IMR-90 (cell line): ENCODE measurements at regions not wholly inside any gene's neighbourhood (a gene's known extent, or its start where the extent isn't known, plus 50 kb on each side); places are given as distances from the start of the nearest gene placed in this dataset.

Experiments
- ATAC-seq: fragments of 200-7000 bp; cut with Tn5 transposase; 2 replicates; pipeline ENCODE4 v1.9.1; 2020; ENCODE audit warnings: low read depth, mild to moderate bottlenecking, moderate library complexity
- BruUV-seq: library from RNA; stranded (reverse); fragments of 400-500 nt; replicated peaks from 2 replicates; lab custom pipeline; 2021; lab: Mats Ljungman, UMichigan
- CTCF ChIA-PET: fragments of 300-600 bp; formaldehyde crosslinking; extraction: SDS; loops from one replicate; lab custom pipeline; 2021; ENCODE audit warnings: antibody characterized with exemption; lab: Yijun Ruan, JAX
- POLR2A ChIA-PET: fragments of 300-600 bp; sonication (Branson Sonifier 250); formaldehyde crosslinking; loops from one replicate; lab custom pipeline; 2022; ENCODE audit warnings: antibody characterized with exemption; ENCODE audit not compliant: unreplicated experiment; lab: Charles Lee
- DNase-seq: peaks from one replicate; pipeline ENCODE4 v3.0.0; 2013
- H2AFZ ChIP-seq: replicated peaks from 2 replicates; pipeline ENCODE3; 2013; ENCODE audit warnings: low read length, mild to moderate bottlenecking; ENCODE audit not compliant: poor library complexity
- H2AK5ac ChIP-seq: 2 replicates; pipeline ENCODE4 v1.6.1; 2013; ENCODE audit warnings: low read depth, low read length, inconsistent platforms
- H2AK9ac ChIP-seq: replicated peaks from 2 replicates; pipeline ENCODE3; 2013; ENCODE audit warnings: mild to moderate bottlenecking, low read depth, low read length, moderate library complexity; ENCODE audit not compliant: poor library complexity
- H2BK120ac ChIP-seq: 2 replicates; pipeline ENCODE4 v1.6.1; 2013; ENCODE audit warnings: low read depth, low read length, inconsistent platforms
- H2BK15ac ChIP-seq: 3 replicates; pipeline ENCODE4 v1.6.1; 2013; ENCODE audit warnings: low read depth, low read length, inconsistent platforms
- H2BK20ac ChIP-seq: 2 replicates; pipeline ENCODE4 v1.6.1; 2013; ENCODE audit warnings: low read depth, mild to moderate bottlenecking, inconsistent platforms, low read length, moderate library complexity
- H2BK5ac ChIP-seq: 2 replicates; pipeline ENCODE4 v1.6.1; 2013; ENCODE audit warnings: mild to moderate bottlenecking, low read depth, low read length, inconsistent platforms; ENCODE audit not compliant: poor library complexity, severe bottlenecking
- H3K14ac ChIP-seq: replicated peaks from 2 replicates; pipeline ENCODE4 v1.6.1; 2013; ENCODE audit warnings: low read depth, low read length, inconsistent platforms
- H3K18ac ChIP-seq: 2 replicates; pipeline ENCODE4 v1.6.1; 2013; ENCODE audit warnings: low read depth, low read length, control low read depth
- H3K23ac ChIP-seq: 2 replicates; pipeline ENCODE4 v1.6.1; 2013; ENCODE audit warnings: low read depth, low read length, inconsistent platforms
- H3K27ac ChIP-seq: 2 replicates; pipeline ENCODE4 v1.5.1; 2013; ENCODE audit warnings: mild to moderate bottlenecking, control low read depth, low read length; ENCODE audit not compliant: insufficient read depth
- H3K27me3 ChIP-seq: 2 replicates; pipeline ENCODE4 v1.6.1; 2013; ENCODE audit warnings: low read length; ENCODE audit not compliant: control insufficient read depth, insufficient read depth
- H3K36me3 ChIP-seq: 2 replicates; pipeline ENCODE4 v1.6.1; 2013; ENCODE audit warnings: low read length, mixed read lengths; ENCODE audit not compliant: control insufficient read depth, insufficient read depth
- H3K4ac ChIP-seq: 2 replicates; pipeline ENCODE4 v1.6.1; 2013; ENCODE audit warnings: low read depth, low read length, inconsistent platforms
- H3K4me1 ChIP-seq: 2 replicates; pipeline ENCODE4 v1.6.1; 2013; ENCODE audit warnings: low read length, mixed read lengths; ENCODE audit not compliant: control insufficient read depth, insufficient read depth
- H3K4me2 ChIP-seq: 2 replicates; pipeline ENCODE4 v1.6.1; 2013; ENCODE audit warnings: low read depth, mild to moderate bottlenecking, control low read depth, low read length, moderate library complexity
- H3K4me3 ChIP-seq: 2 replicates; pipeline ENCODE4 v1.5.1; 2013; ENCODE audit warnings: low read depth, mild to moderate bottlenecking, control low read depth, low read length, moderate library complexity; ENCODE audit not compliant: insufficient read depth
- H3K56ac ChIP-seq: 2 replicates; pipeline ENCODE4 v1.6.1; 2013; ENCODE audit warnings: low read length, inconsistent platforms; ENCODE audit not compliant: insufficient read depth; ENCODE audit errors: extremely low read depth
- H3K79me1 ChIP-seq, 2 experiments: 2 replicates each; pipeline ENCODE4 v1.6.1; 2013; ENCODE audit warnings: low read length in 2 of 2, inconsistent platforms in 1 of 2, low read depth in 1 of 2
- H3K9ac ChIP-seq: 2 replicates; pipeline ENCODE4 v1.6.1; 2013; ENCODE audit warnings: low read depth, low read length, control low read depth
- H3K9me1 ChIP-seq: 2 replicates; pipeline ENCODE4 v1.6.1; 2013; ENCODE audit warnings: low read length, inconsistent platforms; ENCODE audit not compliant: insufficient read depth
- H3K9me3 ChIP-seq: 2 replicates; pipeline ENCODE4 v1.6.1; 2013; ENCODE audit warnings: low read length; ENCODE audit not compliant: control insufficient read depth, insufficient read depth
- H4K20me1 ChIP-seq: 2 replicates; pipeline ENCODE4 v1.6.1; 2013; ENCODE audit warnings: low read length, inconsistent platforms; ENCODE audit not compliant: insufficient read depth
- H4K5ac ChIP-seq: 2 replicates; pipeline ENCODE4 v1.6.1; 2013; ENCODE audit warnings: mild to moderate bottlenecking, low read depth, low read length, control low read depth
- H4K8ac ChIP-seq, 2 experiments: 2 replicates each; pipeline ENCODE4 v1.6.1; 2013; ENCODE audit warnings: low read depth in 2 of 2, low read length in 2 of 2, control low read depth in 1 of 2, inconsistent platforms in 1 of 2
- H4K91ac ChIP-seq: 2 replicates; pipeline ENCODE4 v1.6.1; 2013; ENCODE audit warnings: low read depth, low read length, inconsistent platforms; ENCODE audit not compliant: insufficient read depth
- BHLHE40 ChIP-seq: fragments of 150-350 bp; IDR thresholded peaks from 2 replicates; pipeline ENCODE4 v1.6.1; 2016; ENCODE audit warnings: mild to moderate bottlenecking, low read depth, low read length
- CEBPB ChIP-seq: IDR thresholded peaks from 2 replicates; pipeline ENCODE4 v1.6.1; 2012; ENCODE audit warnings: low read depth, low read length, improper control_type of control experiment
- CHD1 ChIP-seq: IDR thresholded peaks from 2 replicates; pipeline ENCODE4 v1.6.1; 2012; ENCODE audit warnings: low read depth, low read length, improper control_type of control experiment
- CTCF ChIP-seq: conservative IDR thresholded peaks from 2 replicates; pipeline ENCODE4 v1.5.1; 2012; ENCODE audit warnings: mild to moderate bottlenecking, low read depth, low read length, improper control_type of control experiment
- ELK1 ChIP-seq: fragments of 150-350 bp; IDR thresholded peaks from 2 replicates; pipeline ENCODE4 v1.6.1; 2016; ENCODE audit warnings: low read depth, mild to moderate bottlenecking, low read length, moderate library complexity, borderline replicate concordance
- FOS ChIP-seq: fragments of 150-350 bp; IDR thresholded peaks from 2 replicates; pipeline ENCODE4 v1.6.1; 2016; ENCODE audit warnings: low read depth, low read length
- MAFK ChIP-seq: IDR thresholded peaks from 2 replicates; pipeline ENCODE4 v1.6.1; 2012; ENCODE audit warnings: low read depth, low read length, improper control_type of control experiment
- MAZ ChIP-seq: IDR thresholded peaks from 2 replicates; pipeline ENCODE4 v1.6.1; 2012; ENCODE audit warnings: low read depth, mild to moderate bottlenecking, low read length, improper control_type of control experiment, moderate library complexity, borderline replicate concordance
- MXI1 ChIP-seq: IDR thresholded peaks from 2 replicates; pipeline ENCODE4 v1.6.1; 2012; ENCODE audit warnings: low read depth, mild to moderate bottlenecking, low read length, moderate library complexity, borderline replicate concordance
- NFE2L2 ChIP-seq: fragments of 150-350 bp; IDR thresholded peaks from 2 replicates; pipeline ENCODE4 v1.6.1; 2016; ENCODE audit warnings: low read depth, mild to moderate bottlenecking, low read length
- POLR2A ChIP-seq: IDR thresholded peaks from 2 replicates; pipeline ENCODE4 v1.6.1; 2012; ENCODE audit warnings: mild to moderate bottlenecking, low read depth, low read length
- RAD21 ChIP-seq: IDR thresholded peaks from 2 replicates; pipeline ENCODE4 v1.6.1; 2012; ENCODE audit warnings: low read length, improper control_type of control experiment
- RCOR1 ChIP-seq: IDR thresholded peaks from 2 replicates; pipeline ENCODE4 v1.6.1; 2012; ENCODE audit warnings: mild to moderate bottlenecking, low read length, improper control_type of control experiment; ENCODE audit not compliant: insufficient replicate concordance
- RFX5 ChIP-seq: IDR thresholded peaks from 2 replicates; pipeline ENCODE4 v1.8.0; 2012; ENCODE audit warnings: low read depth, mild to moderate bottlenecking, low read length, moderate library complexity
- SMC3 ChIP-seq: fragments of 150-350 bp; IDR thresholded peaks from 2 replicates; pipeline ENCODE4 v1.6.1; 2016; ENCODE audit warnings: low read depth, mild to moderate bottlenecking, antibody characterized with exemption, low read length, moderate library complexity
- USF2 ChIP-seq: fragments of 150-350 bp; IDR thresholded peaks from 2 replicates; pipeline ENCODE4 v1.6.1; 2017; ENCODE audit warnings: mild to moderate bottlenecking, antibody characterized with exemption, low read length, low read depth
- WGBS, 2 experiments: methylation state at CpG; one replicate each; pipeline versions ENCODE4 v1.1.5 to v1.1.7; 2013; ENCODE audit warnings: missing lambda C conversion rate in 2 of 2; ENCODE audit not compliant: insufficient read length in 1 of 2; ENCODE audit errors: extremely low coverage in 2 of 2; 5-methylcytosine and 5-hydroxymethylcytosine counted together
- dilution Hi-C: fragments of 300-500 bp; cut with HindIII; formaldehyde crosslinking; loops from one replicate; pipeline ENCODE4 v1.14.3; 2018; ENCODE audit warnings: low sequenced_read_pairs; ENCODE audit not compliant: unreplicated experiment
- in situ Hi-C: fragments of 300-500 bp; cut with MboI; formaldehyde crosslinking; loops from 3 replicates; pipeline ENCODE4 v1.14.3; 2019; ENCODE audit warnings: low sequenced_read_pairs, inconsistent platforms, mixed read lengths
- intact Hi-C: fragments of 100-400 bp; cut with micrococcal nuclease; formaldehyde crosslinking; loops from 2 replicates; pipeline ENCODE4 v1.10.0; 2022

GRCh38 chr3:34268032-34268709 is 469.7 kb downstream of the PDCD6IP start:
- Histone ChIP-seq H2BK5ac (no peak overlapping the region), H2AK5ac (no peak overlapping the region), H3K4me3 (no peak overlapping the region), H3K9me1 (no peaks in the 10 kb centered on the region), H2BK15ac (no peak overlapping the region), H2BK20ac (no peak overlapping the region), H3K27me3 (no peaks in the 10 kb centered on the region), H2BK120ac (no peak overlapping the region), H3K56ac (no peak overlapping the region), H4K8ac (no peak overlapping the region), H4K5ac (no peak overlapping the region), H3K36me3 (no peaks in the 10 kb centered on the region), H3K27ac (no peak overlapping the region), H3K9me3 (no peaks in the 10 kb centered on the region), H3K14ac (no peak overlapping the region), H2AK9ac (no peak overlapping the region), H3K23ac (no peak overlapping the region), H3K4me1 (no peaks in the 10 kb centered on the region), H3K9ac (no peak overlapping the region), H3K4me2 (no peak overlapping the region), H4K20me1 (no peaks in the 10 kb centered on the region), H2AFZ (no peak overlapping the region), H3K4ac (no peak overlapping the region), H3K79me1 (no peaks in the 10 kb centered on the region), H4K91ac (no peak overlapping the region), H3K18ac (no peak overlapping the region)
- ATAC-seq (no peak), DNase-seq (no peak)
- dilution Hi-C loops (no loop called here), intact Hi-C loops (no loop called here), in situ Hi-C loops (no loop called here)
- 40% methylated on average over 1 of the region's 4 CpGs; no CpG with 5 or more reads in 1 of the 2 experiments for WGBS, 2 experiments
- ChIA-PET POLR2A (no interaction called here), CTCF (no interaction called here)
- no peak for TF ChIP-seq RAD21
- TF ChIP-seq BHLHE40 = no peak
- no peak for TF ChIP-seq NFE2L2
- TF ChIP-seq CEBPB = no peak
- TF ChIP-seq CTCF = no peak
- TF ChIP-seq RFX5 = no peak
- no peak for TF ChIP-seq MAZ
- no peak for TF ChIP-seq RCOR1
- no peak for TF ChIP-seq POLR2A
- TF ChIP-seq MAFK = no peak
- TF ChIP-seq MXI1 = no peak
- TF ChIP-seq CHD1 = no peak
- no peak for TF ChIP-seq ELK1
- no peak for TF ChIP-seq SMC3
- TF ChIP-seq USF2 = no peak
- TF ChIP-seq FOS = no peak
- no TSS peak for BruUV-seq
